Occipital lobe (tissue), 2 donors: ENCODE measurements at regions not wholly inside any gene's neighbourhood (a gene's known extent, or its start where the extent isn't known, plus 50 kb on each side); places are given as distances from the start of the nearest gene placed in this dataset. TPM values are rescaled to one million over a fixed set of nuclear protein-coding genes. Genes with fewer than 3 reads are reported as not detected.

Experiments
- DNase-seq: peaks from one replicate; lab custom pipeline; 2025; lab: John Stamatoyannopoulos, UW
- small RNA-seq: library from RNA; depleted of rRNA; stranded (forward); fragments of <200 nt; gene quantifications from one replicate; pipeline ENCODE3, GENCODE V24; 2014

DNA sequence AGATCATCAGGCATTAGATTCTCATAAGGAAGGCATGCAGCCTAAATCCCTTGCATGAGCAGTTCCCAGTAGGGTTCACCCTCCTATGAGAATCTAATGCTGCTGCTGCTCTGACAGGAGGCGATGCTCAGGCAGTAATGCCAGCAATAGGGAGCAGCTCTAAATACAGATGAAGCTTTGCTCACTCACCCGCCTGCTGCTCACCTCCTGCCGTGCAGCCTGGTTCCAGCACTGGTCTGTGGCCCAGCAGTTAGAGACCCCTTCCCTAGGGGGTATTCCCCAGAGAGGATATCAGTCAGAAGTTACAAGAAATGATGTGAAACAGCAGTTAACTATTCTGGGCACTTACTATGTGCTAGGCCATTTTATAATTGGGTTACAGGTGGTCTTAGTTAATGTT, 226.0 kb downstream of the KCNJ3 start:
- DNase-seq = no peak

DNA sequence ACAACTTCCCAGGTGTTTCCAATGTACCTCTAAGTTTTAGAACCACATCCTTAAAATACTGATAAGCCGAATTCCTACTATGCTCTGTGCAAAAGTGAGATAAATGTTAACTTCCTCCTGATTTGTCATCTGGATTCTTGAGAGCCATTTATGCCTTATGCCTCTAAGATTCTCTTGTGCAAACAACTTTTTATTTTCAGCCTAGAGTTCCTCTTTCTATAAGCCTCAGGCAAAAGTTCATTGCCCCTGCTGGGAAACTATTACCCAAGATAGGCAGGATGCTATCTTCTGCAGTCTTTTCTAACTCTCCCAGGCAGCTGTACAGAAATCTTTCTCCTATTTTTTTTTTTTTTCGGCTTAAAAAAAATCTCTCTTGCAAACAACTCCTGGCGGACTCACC, 216.1 kb downstream of the KCNJ3 start:
- DNase-seq = no peak

DNA sequence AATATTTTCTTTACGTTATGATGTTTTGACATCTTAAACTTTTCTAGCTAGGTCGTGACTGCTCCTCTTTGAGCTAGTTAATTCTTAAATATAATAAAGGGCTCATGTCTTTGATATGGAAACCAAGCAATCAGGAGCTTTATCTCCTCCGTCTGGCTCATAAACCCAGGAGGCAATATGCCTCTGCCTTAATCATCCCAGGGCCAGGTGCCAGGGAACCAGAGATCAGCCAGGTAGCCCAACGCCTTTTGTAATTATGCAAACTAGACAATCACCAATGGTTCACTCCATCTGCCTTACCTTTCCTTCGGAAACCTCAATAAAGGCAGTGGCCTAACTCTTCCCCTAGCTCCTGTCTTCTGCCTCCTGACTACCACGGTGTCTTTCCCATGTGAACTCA, 213.7 kb downstream of the KCNJ3 start:
- no peak for DNase-seq

DNA sequence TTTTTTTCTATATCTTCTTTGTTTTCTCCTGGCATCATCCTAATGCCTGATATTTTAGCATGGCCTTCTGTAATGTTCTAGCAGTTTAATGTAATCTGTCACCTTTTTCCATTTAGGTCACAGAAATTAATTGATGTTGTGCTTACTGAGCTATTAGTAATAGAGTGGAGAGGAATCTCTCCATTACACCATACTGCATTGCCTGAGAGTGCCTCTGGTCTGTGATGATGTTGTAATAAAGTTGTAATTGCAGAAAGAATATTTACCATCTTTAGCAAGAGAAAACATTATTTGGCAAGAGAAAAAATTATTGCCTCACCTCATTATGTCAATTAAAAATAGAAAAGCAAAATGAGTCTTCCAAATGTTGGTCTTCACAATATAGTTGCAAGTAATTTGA, 213.2 kb downstream of the KCNJ3 start:
- no peak for DNase-seq

DNA sequence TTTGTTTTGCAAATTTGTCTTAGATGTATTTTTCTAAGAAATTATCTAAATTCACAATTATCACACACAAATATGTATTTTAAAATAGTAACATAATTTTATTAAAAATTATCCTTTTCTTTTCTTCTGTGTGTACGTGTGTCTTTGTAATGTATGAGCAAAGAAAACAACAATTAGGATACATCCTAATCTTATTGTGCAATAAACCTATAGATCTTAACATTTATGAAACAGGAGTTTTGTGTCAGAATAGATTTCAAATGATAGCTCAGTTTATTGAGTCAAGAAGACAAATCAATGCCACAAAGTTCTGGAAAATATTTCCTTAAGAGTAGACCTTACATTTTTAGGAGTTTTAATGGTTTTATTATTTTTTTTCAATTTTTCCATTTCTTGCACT, 212.2 kb downstream of the KCNJ3 start:
- no peak for DNase-seq

DNA sequence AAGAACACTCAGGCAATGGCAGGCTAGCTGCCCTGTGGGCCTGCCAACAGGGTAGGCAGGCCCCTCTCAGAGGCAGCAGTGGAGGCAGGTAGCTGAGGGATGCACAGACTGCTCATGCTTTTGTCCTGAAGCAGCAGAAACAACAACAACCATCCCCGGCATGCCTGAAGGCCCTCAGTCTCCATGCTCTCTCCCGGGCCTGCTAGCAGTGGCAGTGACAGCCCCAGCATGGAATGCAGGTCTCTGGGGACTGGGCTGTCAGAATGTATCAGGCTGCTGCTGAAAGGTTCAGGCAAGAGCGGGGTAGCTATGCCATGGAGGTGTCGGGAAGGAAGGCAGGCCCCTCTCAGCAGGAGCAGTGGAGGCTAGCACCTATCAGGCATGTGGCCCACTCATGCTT, 209.8 kb downstream of the KCNJ3 start:
- DNase-seq = no peak

Small RNA genes in the stretch of these regions (small RNA-seq; reads per million reads assigned to genes)
- gene MTCO1P45 (not detected), gene RNU6-1001P (not detected), gene RNU6-546P (not detected)
